PC-9 (cell line): ENCODE measurements at regions not wholly inside any gene's neighbourhood (a gene's known extent, or its start where the extent isn't known, plus 50 kb on each side); places are given as distances from the start of the nearest gene placed in this dataset.

ENCODE experiments used
- BruUV-seq: library from RNA; stranded (reverse); fragments of 400-500 nt; replicated peaks from 2 replicates; lab custom pipeline; 2021; lab: Mats Ljungman, UMichigan
- CTCF ChIA-PET: fragments of 300-600 bp; sonication (Branson Sonifier 250); formaldehyde crosslinking; loops from one replicate; lab custom pipeline; 2022; ENCODE audit warnings: antibody characterized with exemption; lab: Charles Lee
- POLR2A ChIA-PET: fragments of 300-600 bp; sonication (Branson Sonifier 250); formaldehyde crosslinking; loops from one replicate; lab custom pipeline; 2022; ENCODE audit warnings: antibody characterized with exemption; ENCODE audit not compliant: unreplicated experiment; lab: Charles Lee
- DNase-seq, 2 experiments: peaks; one replicate each; pipeline versions ENCODE4 v3.0.0 to v3.0.0-alpha.2; 2015 to 2022; ENCODE audit warnings: mixed read lengths in 1 of 2
- H2AFZ ChIP-seq: fragments of 200-600 bp; sonication (generic); 2 replicates; pipeline ENCODE4 v1.8.1; 2017; ENCODE audit warnings: antibody characterized with exemption
- H3F3A ChIP-seq: fragments of 200-600 bp; sonication (generic); 2 replicates; pipeline ENCODE4 v1.8.1; 2017; ENCODE audit warnings: antibody characterized with exemption, mild to moderate bottlenecking, low read depth; ENCODE audit not compliant: insufficient read depth
- H3K27ac ChIP-seq: fragments of 200-600 bp; sonication (generic); 2 replicates; pipeline ENCODE4 v1.6.1; 2016; ENCODE audit warnings: mixed run types
- H3K27me3 ChIP-seq: fragments of 200-600 bp; sonication (generic); 2 replicates; pipeline ENCODE4 v1.6.1; 2016; ENCODE audit warnings: low read depth, mixed run types; ENCODE audit not compliant: insufficient read depth
- H3K36me3 ChIP-seq: fragments of 200-600 bp; sonication (generic); 2 replicates; pipeline ENCODE4 v1.6.1; 2016; ENCODE audit warnings: low read depth, mixed run types
- H3K4me1 ChIP-seq: fragments of 200-600 bp; sonication (generic); replicated peaks from 2 replicates; pipeline ENCODE4 v1.6.1; 2016; ENCODE audit warnings: mixed run types; ENCODE audit not compliant: insufficient read depth
- H3K4me2 ChIP-seq: fragments of 200-600 bp; sonication (generic); 2 replicates; pipeline ENCODE4 v1.6.1; 2017; ENCODE audit warnings: mixed run types
- H3K4me3 ChIP-seq: fragments of 200-600 bp; sonication (generic); 2 replicates; pipeline ENCODE4 v1.6.1; 2016; ENCODE audit warnings: mixed run types
- H3K79me2 ChIP-seq: fragments of 200-600 bp; sonication (generic); 2 replicates; pipeline ENCODE4 v1.6.1; 2017; ENCODE audit warnings: low read depth, mixed run types
- H3K9me2 ChIP-seq: fragments of 200-600 bp; sonication (generic); 2 replicates; pipeline ENCODE4 v1.8.1; 2017; ENCODE audit warnings: mild to moderate bottlenecking; ENCODE audit not compliant: insufficient read depth
- H3K9me3 ChIP-seq: fragments of 200-600 bp; sonication (generic); 2 replicates; pipeline ENCODE4 v1.8.1; 2016; ENCODE audit warnings: low read depth; ENCODE audit not compliant: insufficient read depth
- H4K20me1 ChIP-seq: fragments of 200-600 bp; sonication (generic); 2 replicates; pipeline ENCODE4 v1.8.1; 2017; ENCODE audit not compliant: insufficient read depth
- EZH2 ChIP-seq: fragments of 200-600 bp; sonication (generic); IDR thresholded peaks from 2 replicates; pipeline ENCODE4 v1.8.0; 2017; ENCODE audit warnings: antibody characterized with exemption, low read depth
- intact Hi-C: fragments of 100-400 bp; cut with micrococcal nuclease; formaldehyde crosslinking; loops from one replicate; pipeline ENCODE4 v1.10.0; 2022; ENCODE audit not compliant: unreplicated experiment
- TF ChIP-seq, protein P1 (sequence below): fragments of 200-600 bp; sonication (generic); conservative IDR thresholded peaks from 2 replicates; pipeline ENCODE4 v1.6.1; 2017; ENCODE audit warnings: mixed run types, antibody characterized with exemption, mild to moderate bottlenecking, moderate library complexity

DNA sequence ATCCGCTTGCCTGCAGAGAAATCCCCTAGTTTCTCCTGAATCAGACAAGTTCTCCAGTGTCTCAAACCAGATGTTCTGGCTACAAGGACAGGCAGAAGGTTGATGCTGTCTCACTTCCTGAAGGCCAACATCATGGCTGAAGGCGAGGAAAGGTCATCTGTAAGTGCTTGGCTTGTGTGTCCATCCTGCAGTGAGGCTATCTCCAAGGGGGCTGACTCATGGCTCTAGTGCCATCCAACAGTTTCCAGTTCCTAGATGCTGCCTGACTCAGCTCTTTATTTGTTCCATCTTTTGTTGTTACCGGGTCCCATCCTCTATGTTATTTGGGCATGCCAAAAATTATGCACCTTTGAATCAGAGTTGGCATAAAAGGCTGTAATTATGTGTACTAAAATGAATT, 232.1 kb upstream of the TBX3 start:
- peaks cover 65% of the 10 kb centered on the region for H3K4me1 ChIP-seq
- H3K36me3 ChIP-seq = no peaks in the 10 kb centered on the region
- H3F3A ChIP-seq = peaks cover 17% of the 10 kb centered on the region; the same call in 1 of the 2 replicates
- no peaks in the 10 kb centered on the region for H4K20me1 ChIP-seq
- DNase-seq = no peak
- POLR2A ChIA-PET = no interaction called here
- no peaks in the 10 kb centered on the region for H3K9me2 ChIP-seq
- H3K79me2 ChIP-seq = no peaks in the 10 kb centered on the region
- H2AFZ ChIP-seq = no peak overlapping the region
- CTCF ChIA-PET = no interaction called here
- peaks cover 5% of the 10 kb centered on the region; the same call in 1 of the 2 replicates for H3K9me3 ChIP-seq
- BruUV-seq = no TSS peak
- no peak overlapping the region for H3K27ac ChIP-seq
- H3K4me2 ChIP-seq = no peak overlapping the region
- no peak overlapping the region for H3K4me3 ChIP-seq
- no peak for TF ChIP-seq EZH2
- TF ChIP-seq, protein P1, sequence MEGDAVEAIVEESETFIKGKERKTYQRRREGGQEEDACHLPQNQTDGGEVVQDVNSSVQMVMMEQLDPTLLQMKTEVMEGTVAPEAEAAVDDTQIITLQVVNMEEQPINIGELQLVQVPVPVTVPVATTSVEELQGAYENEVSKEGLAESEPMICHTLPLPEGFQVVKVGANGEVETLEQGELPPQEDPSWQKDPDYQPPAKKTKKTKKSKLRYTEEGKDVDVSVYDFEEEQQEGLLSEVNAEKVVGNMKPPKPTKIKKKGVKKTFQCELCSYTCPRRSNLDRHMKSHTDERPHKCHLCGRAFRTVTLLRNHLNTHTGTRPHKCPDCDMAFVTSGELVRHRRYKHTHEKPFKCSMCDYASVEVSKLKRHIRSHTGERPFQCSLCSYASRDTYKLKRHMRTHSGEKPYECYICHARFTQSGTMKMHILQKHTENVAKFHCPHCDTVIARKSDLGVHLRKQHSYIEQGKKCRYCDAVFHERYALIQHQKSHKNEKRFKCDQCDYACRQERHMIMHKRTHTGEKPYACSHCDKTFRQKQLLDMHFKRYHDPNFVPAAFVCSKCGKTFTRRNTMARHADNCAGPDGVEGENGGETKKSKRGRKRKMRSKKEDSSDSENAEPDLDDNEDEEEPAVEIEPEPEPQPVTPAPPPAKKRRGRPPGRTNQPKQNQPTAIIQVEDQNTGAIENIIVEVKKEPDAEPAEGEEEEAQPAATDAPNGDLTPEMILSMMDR = no peak
- no peaks in the 10 kb centered on the region for H3K27me3 ChIP-seq
- intact Hi-C loops = no loop called here

DNA sequence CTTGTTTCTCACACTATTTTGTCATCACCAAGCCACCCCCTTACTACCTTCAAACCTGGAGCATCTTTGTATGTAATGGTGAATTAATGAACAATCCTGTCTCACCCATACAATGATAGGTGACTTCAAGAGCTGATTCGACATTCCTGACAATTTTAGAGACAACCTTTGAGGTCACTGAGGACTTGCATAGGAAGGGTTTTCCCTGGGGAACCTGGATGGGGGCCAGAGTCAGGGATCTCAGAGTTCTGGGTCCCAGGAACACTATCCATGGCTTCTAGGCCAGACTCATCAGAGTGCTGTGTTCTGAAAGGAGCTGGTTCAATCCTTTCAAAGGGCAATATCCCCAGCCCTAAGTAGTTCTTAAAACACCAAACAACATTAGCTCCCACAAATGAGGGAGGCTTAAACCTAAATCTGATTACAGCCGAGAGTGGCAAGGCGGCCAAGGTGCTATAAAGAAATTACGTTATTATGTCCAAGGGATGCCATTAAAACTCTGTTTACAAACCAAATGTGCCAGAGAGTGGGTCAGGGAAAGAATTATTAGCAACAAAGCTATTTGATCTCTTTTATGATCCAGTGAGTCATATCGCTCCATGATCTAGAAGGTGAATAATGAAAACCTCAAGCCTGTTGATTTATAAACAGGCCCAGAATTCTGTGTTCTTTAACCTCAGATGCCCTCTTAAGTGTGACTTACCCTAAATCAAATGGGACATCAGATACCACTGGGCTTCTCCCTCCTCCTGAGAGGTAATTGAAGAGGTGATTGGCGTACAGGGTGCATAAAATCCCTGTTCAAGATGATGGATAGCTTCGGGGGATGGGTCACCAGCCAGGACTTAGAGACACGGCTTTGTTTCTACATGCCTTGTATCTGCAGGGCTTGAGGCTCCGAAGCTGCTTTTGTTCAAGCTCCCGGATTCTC, 230.2 kb upstream of the TBX3 start:
- H3F3A ChIP-seq = peaks cover 12% of the 10 kb centered on the region; the same call in 1 of the 2 replicates
- no peaks in the 10 kb centered on the region for H4K20me1 ChIP-seq
- peak overlapping the region; percentile 39; the same call in 1 of the 2 replicates for H3K27ac ChIP-seq
- DNase-seq = peak in 1 of 2 experiments; percentile 76
- peaks cover 46% of the 10 kb centered on the region for H3K4me1 ChIP-seq
- ChIA-PET CTCF (no interaction called here), POLR2A (no interaction called here)
- H3K4me3 ChIP-seq = no peak overlapping the region
- no peak for TF ChIP-seq EZH2
- TF ChIP-seq, protein P1 = no peak
- H3K27me3 ChIP-seq = no peaks in the 10 kb centered on the region
- H3K9me3 ChIP-seq = peaks cover 5% of the 10 kb centered on the region; the same call in 1 of the 2 replicates
- BruUV-seq = no TSS peak
- H3K79me2 ChIP-seq = no peaks in the 10 kb centered on the region
- no peak overlapping the region for H2AFZ ChIP-seq
- H3K4me2 ChIP-seq = peak overlapping the region; percentile 37
- H3K9me2 ChIP-seq = no peaks in the 10 kb centered on the region
- intact Hi-C loops = no loop called here
- no peaks in the 10 kb centered on the region for H3K36me3 ChIP-seq

- Histone ChIP-seq H3K79me2 (no peaks in the 10 kb centered on the region), H3K36me3 (no peaks in the 10 kb centered on the region), H3F3A (peaks cover 7% of the 10 kb centered on the region; the same call in 1 of the 2 replicates), H3K9me2 (no peaks in the 10 kb centered on the region), H3K27ac (no peak overlapping the region), H3K27me3 (no peaks in the 10 kb centered on the region), H3K9me3 (no peaks in the 10 kb centered on the region), H3K4me1 (peaks cover 35% of the 10 kb centered on the region), H2AFZ (no peak overlapping the region), H3K4me3 (no peak overlapping the region), H3K4me2 (no peak overlapping the region), H4K20me1 (no peaks in the 10 kb centered on the region)
- no TSS peak for BruUV-seq
- DNase-seq = no peak
- TF ChIP-seq, protein P1 = no peak
- no peak for TF ChIP-seq EZH2
- ChIA-PET CTCF (no interaction called here), POLR2A (no interaction called here)
- intact Hi-C loops = no loop called here
These were observed 228.8 kb upstream of the TBX3 start for GRCh38 chr12:114912811-114913210.
